Trophoblast cell (in vitro differentiated cells and primary cell): ENCODE measurements at regions not wholly inside any gene's neighbourhood (a gene's known extent, or its start where the extent isn't known, plus 50 kb on each side); places are given as distances from the start of the nearest gene placed in this dataset.
"Not testable (repeated sequence)": the region's sequence is repeated elsewhere in the genome, so short reads cannot be mapped to it uniquely, and the experiment has no call there.

Source experiments
- DNase-seq, 2 donors: peaks; one replicate each; pipeline ENCODE4 v3.0.0-alpha.2; 2016
- H2AFZ ChIP-seq: 2 replicates; pipeline ENCODE4 v1.6.1; 2013; ENCODE audit warnings: low read length, moderate library complexity, mild to moderate bottlenecking; ENCODE audit not compliant: insufficient read depth, poor library complexity
- H2AK5ac ChIP-seq: 2 replicates; pipeline ENCODE4 v1.6.1; 2013; ENCODE audit warnings: mild to moderate bottlenecking, low read length
- H2BK120ac ChIP-seq: 2 replicates; pipeline ENCODE4 v1.6.1; 2013; ENCODE audit warnings: low read length, mild to moderate bottlenecking, moderate library complexity; ENCODE audit not compliant: insufficient read depth, poor library complexity
- H2BK12ac ChIP-seq: 2 replicates; pipeline ENCODE4 v1.6.1; 2013; ENCODE audit warnings: mild to moderate bottlenecking, low read length, moderate library complexity
- H2BK5ac ChIP-seq: 2 replicates; pipeline ENCODE4 v1.6.1; 2013; ENCODE audit warnings: low read length, low read depth, moderate library complexity, mild to moderate bottlenecking; ENCODE audit not compliant: poor library complexity
- H3K14ac ChIP-seq: 2 replicates; pipeline ENCODE4 v1.6.1; 2013; ENCODE audit warnings: mild to moderate bottlenecking, low read length
- H3K18ac ChIP-seq: 2 replicates; pipeline ENCODE4 v1.6.1; 2013; ENCODE audit warnings: mild to moderate bottlenecking, low read length
- H3K23ac ChIP-seq: 2 replicates; pipeline ENCODE4 v1.6.1; 2013; ENCODE audit warnings: low read length
- H3K27ac ChIP-seq: 2 replicates; pipeline ENCODE4 v1.5.1; 2013; ENCODE audit warnings: low read depth, mild to moderate bottlenecking, inconsistent platforms, low read length, moderate library complexity
- H3K27me3 ChIP-seq: 2 replicates; pipeline ENCODE4 v1.6.1; 2013; ENCODE audit warnings: inconsistent platforms, mild to moderate bottlenecking, low read length, moderate library complexity; ENCODE audit not compliant: insufficient read depth
- H3K36me3 ChIP-seq, 2 experiments: 1 replicate in 1 of 2; 2 replicates in 1 of 2; pipeline ENCODE4 v1.6.1; 2013; ENCODE audit warnings: low read length in 2 of 2, mild to moderate bottlenecking in 2 of 2, moderate library complexity in 1 of 2; ENCODE audit not compliant: insufficient read depth in 2 of 2, control insufficient read depth in 1 of 2
- H3K4ac ChIP-seq: 2 replicates; pipeline ENCODE4 v1.6.1; 2013; ENCODE audit warnings: low read depth, mild to moderate bottlenecking, low read length, moderate library complexity
- H3K4me1 ChIP-seq, 2 experiments: 1 replicate in 1 of 2; 2 replicates in 1 of 2; pipeline ENCODE4 v1.6.1; 2013; ENCODE audit warnings: low read length in 2 of 2, mild to moderate bottlenecking in 2 of 2, moderate library complexity in 1 of 2; ENCODE audit not compliant: insufficient read depth in 2 of 2, control insufficient read depth in 1 of 2
- H3K4me2 ChIP-seq: 2 replicates; pipeline ENCODE4 v1.6.1; 2013; ENCODE audit warnings: inconsistent platforms, mild to moderate bottlenecking, low read length, moderate library complexity
- H3K4me3 ChIP-seq: 2 replicates; pipeline ENCODE4 v1.5.1; 2013; ENCODE audit warnings: mild to moderate bottlenecking, low read depth, low read length, inconsistent platforms
- H3K79me1 ChIP-seq: one replicate; pipeline ENCODE4 v1.6.1; 2013; ENCODE audit warnings: low read length
- H3K79me2 ChIP-seq: 2 replicates; pipeline ENCODE4 v1.6.1; 2013; ENCODE audit warnings: low read length, mild to moderate bottlenecking; ENCODE audit not compliant: control insufficient read depth, insufficient read depth, poor library complexity
- H3K9ac ChIP-seq: 2 replicates; pipeline ENCODE4 v1.6.1; 2013; ENCODE audit warnings: mild to moderate bottlenecking, low read length
- H3K9me3 ChIP-seq: 2 replicates; pipeline ENCODE4 v1.6.1; 2013; ENCODE audit warnings: low read depth, mild to moderate bottlenecking, control low read depth, inconsistent platforms, low read length; ENCODE audit not compliant: insufficient read depth
- H4K12ac ChIP-seq: 2 replicates; pipeline ENCODE4 v1.6.1; 2013; ENCODE audit warnings: low read depth, mild to moderate bottlenecking, low read length, moderate library complexity
- H4K8ac ChIP-seq: 2 replicates; pipeline ENCODE4 v1.6.1; 2013; ENCODE audit warnings: low read depth, mild to moderate bottlenecking, low read length, moderate library complexity
- H4K91ac ChIP-seq: one replicate; pipeline ENCODE4 v1.6.1; 2013; ENCODE audit warnings: low read depth, mild to moderate bottlenecking, low read length, moderate library complexity
- WGBS: extraction: QIAGEN DNeasy Blood & Tissue Kit; methylation state at CpG from one replicate; pipeline ENCODE4 v1.1.7; 2013; ENCODE audit warnings: missing lambda C conversion rate; ENCODE audit not compliant: insufficient read length, insufficient coverage; ENCODE audit errors: extremely low coverage; 5-methylcytosine and 5-hydroxymethylcytosine counted together

- Histone ChIP-seq H3K27me3 (no peaks in the 10 kb centered on the region), H2BK5ac (no peak overlapping the region), H3K79me2 (no peaks in the 10 kb centered on the region), H4K8ac (no peak overlapping the region), H3K14ac (no peak overlapping the region), H3K9ac (no peak overlapping the region), H3K4me1 (no peaks in the 10 kb centered on the region), H2AK5ac (no peak overlapping the region), H3K4me2 (no peak overlapping the region), H2BK120ac (no peak overlapping the region), H4K12ac (no peak overlapping the region), H2AFZ (no peak overlapping the region), H4K91ac (no peak overlapping the region), H3K36me3 (no peaks in the 10 kb centered on the region), H3K9me3 (peaks cover 1% of the 10 kb centered on the region), H3K4me3 (no peak overlapping the region), H3K4ac (no peak overlapping the region), H3K27ac (no peak overlapping the region), H3K18ac (no peak overlapping the region), H2BK12ac (no peak overlapping the region), H3K23ac (no peak overlapping the region), H3K79me1 (no peaks in the 10 kb centered on the region)
- no CpG with 5 or more reads among the region's 4 CpGs for WGBS
- no peak for DNase-seq
Observed at GRCh38 chr2:128613876-128614275, 295.2 kb upstream of the HS6ST1 start.

GRCh38 chr2:128614907-128615306 lies 296.2 kb upstream of the HS6ST1 start:
- H2BK120ac ChIP-seq, H3K27ac ChIP-seq, H2AK5ac ChIP-seq, H3K23ac ChIP-seq, H3K4ac ChIP-seq, H3K14ac ChIP-seq, H3K36me3 ChIP-seq, H3K79me2 ChIP-seq, H2BK12ac ChIP-seq, H4K12ac ChIP-seq, H3K4me2 ChIP-seq, H2AFZ ChIP-seq, H3K18ac ChIP-seq, H3K4me3 ChIP-seq, H3K79me1 ChIP-seq, H2BK5ac ChIP-seq, H3K4me1 ChIP-seq, H4K91ac ChIP-seq, H3K9ac ChIP-seq, DNase-seq, H4K8ac ChIP-seq, H3K27me3 ChIP-seq, H3K9me3 ChIP-seq: not testable (repeated sequence)
- no CpG with 5 or more reads among the region's 6 CpGs for WGBS

GRCh38 chr2:128615571-128615970 lies 296.9 kb upstream of the HS6ST1 start:
- Histone ChIP-seq H3K4me2 (no peak overlapping the region), H2AK5ac (no peak overlapping the region), H3K36me3 (no peaks in the 10 kb centered on the region), H2AFZ (no peak overlapping the region), H2BK5ac (no peak overlapping the region), H3K27ac (no peak overlapping the region), H3K4me3 (no peak overlapping the region), H3K27me3 (no peaks in the 10 kb centered on the region), H3K14ac (no peak overlapping the region), H2BK120ac (no peak overlapping the region), H3K4me1 (no peaks in the 10 kb centered on the region), H3K9ac (no peak overlapping the region), H3K4ac (no peak overlapping the region), H4K8ac (no peak overlapping the region), H3K18ac (no peak overlapping the region), H4K12ac (no peak overlapping the region), H2BK12ac (no peak overlapping the region), H4K91ac (no peak overlapping the region), H3K79me2 (no peaks in the 10 kb centered on the region), H3K9me3 (peaks cover 1% of the 10 kb centered on the region), H3K23ac (no peak overlapping the region), H3K79me1 (no peaks in the 10 kb centered on the region)
- DNase-seq = no peak
- WGBS = no CpG with 5 or more reads among the region's 9 CpGs

- H3K36me3 ChIP-seq = no peaks in the 10 kb centered on the region
- no peaks in the 10 kb centered on the region for H3K79me1 ChIP-seq
- H2BK12ac ChIP-seq = no peak overlapping the region
- H3K4ac ChIP-seq = no peak overlapping the region
- no peak overlapping the region for H2AK5ac ChIP-seq
- H3K4me3 ChIP-seq = no peak overlapping the region
- peaks cover 1% of the 10 kb centered on the region for H3K9me3 ChIP-seq
- H3K18ac ChIP-seq = no peak overlapping the region
- H3K14ac ChIP-seq = no peak overlapping the region
- H4K12ac ChIP-seq = no peak overlapping the region
- H3K79me2 ChIP-seq = no peaks in the 10 kb centered on the region
- H3K27me3 ChIP-seq = no peaks in the 10 kb centered on the region
- DNase-seq = no peak
- no peak overlapping the region for H4K8ac ChIP-seq
- no CpG with 5 or more reads among the region's 6 CpGs for WGBS
- no peak overlapping the region for H3K4me2 ChIP-seq
- H2BK120ac ChIP-seq = no peak overlapping the region
- H3K4me1 ChIP-seq = no peaks in the 10 kb centered on the region
- no peak overlapping the region for H3K23ac ChIP-seq
- H2AFZ ChIP-seq = no peak overlapping the region
- H4K91ac ChIP-seq = no peak overlapping the region
- H3K27ac ChIP-seq = no peak overlapping the region
- H3K9ac ChIP-seq = no peak overlapping the region
- no peak overlapping the region for H2BK5ac ChIP-seq
Observed at GRCh38 chr2:128617029-128617590, 298.4 kb upstream of the HS6ST1 start.
